ENCODE measurements at regions not wholly inside any gene's neighbourhood (a gene's known extent, or its start where the extent isn't known, plus 50 kb on each side); places are given as distances from the start of the nearest gene placed in this dataset.

DNA sequence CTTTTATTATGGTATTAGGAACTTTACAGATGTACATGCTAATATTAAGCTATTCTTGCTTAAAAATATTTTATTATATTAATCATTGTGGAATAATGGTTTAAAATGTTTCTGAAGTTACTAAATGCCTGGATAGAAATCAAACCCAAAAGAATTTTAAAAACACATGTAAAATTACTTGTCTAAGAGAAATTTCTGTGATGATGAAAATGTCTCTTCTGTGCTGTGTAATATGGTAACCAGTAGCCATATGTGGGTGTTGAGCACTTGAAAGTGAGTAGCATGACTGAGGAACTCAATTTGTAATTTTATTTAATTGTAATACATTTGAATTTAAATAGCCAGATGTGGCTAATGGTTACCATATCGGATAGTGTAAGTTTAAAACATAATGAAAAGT lies 66.7 kb upstream of the HSPB3 start:
- no peaks in the 10 kb centered on the region for H3K4me1 ChIP-seq (ENCODE audit: control insufficient read depth in 2 of 2, insufficient read depth in 2 of 2, low read length in 2 of 2)
- TF ChIP-seq EZH2 (IDR thresholded peaks at IDR 0.05; ENCODE audit: borderline replicate concordance, insufficient read depth, low read depth, low read length, poor library complexity, severe bottlenecking) = no peak
- intact Hi-C loops (cut with micrococcal nuclease) = no loop called here
- no peak overlapping the region for H3K27ac ChIP-seq (ENCODE audit: low read length in 2 of 2)
- H3K9ac ChIP-seq (ENCODE audit: low read length) = no peak overlapping the region
- WGBS (ENCODE audit: insufficient coverage) = no CpG with 5 or more reads among the region's 1 CpG
- no peaks in the 10 kb centered on the region for H3K4me1 Mint-ChIP-seq
- H3K36me3 ChIP-seq (replicated peaks in 1 of 2; ENCODE audit: control extremely low read depth in 1 of 2, control insufficient read depth in 1 of 2, extremely low read depth in 1 of 2, insufficient read depth in 2 of 2, low read length in 1 of 2) = no peaks in the 10 kb centered on the region
- H3K9me3 ChIP-seq (ENCODE audit: control extremely low read depth in 1 of 3, control insufficient read depth in 2 of 3, insufficient read depth in 1 of 3, low read length in 2 of 3) = no peaks in the 10 kb centered on the region
- ATAC-seq (ENCODE audit: low read depth) (no peak), DNase-seq (no peak)
- CTCF ChIA-PET = no interaction called here
- H3K4me3 Mint-ChIP-seq = no peak overlapping the region
- no peak overlapping the region for H3K4me3 ChIP-seq (ENCODE audit: control extremely low read depth in 1 of 5, extremely low read depth in 1 of 5, insufficient read depth in 1 of 5, low read depth in 2 of 5, low read length in 4 of 5)
- H3K79me2 ChIP-seq (ENCODE audit: control insufficient read depth, insufficient read depth, low read length) = no peaks in the 10 kb centered on the region
- no peaks in the 10 kb centered on the region for H3K9me3 Mint-ChIP-seq (ENCODE audit: insufficient read depth)
- no peak overlapping the region for H2AFZ ChIP-seq (ENCODE audit: insufficient read depth, low read depth, low read length, poor library complexity, severe bottlenecking)
- no peaks in the 10 kb centered on the region for H4K20me1 ChIP-seq (ENCODE audit: control insufficient read depth, insufficient read depth, low read length, poor library complexity, severe bottlenecking)
- no peak overlapping the region for H3K4me2 ChIP-seq (replicated peaks; ENCODE audit: low read depth, low read length, poor library complexity, severe bottlenecking)
- POLR2A ChIA-PET = no interaction called here
- no peak overlapping the region for H3K27ac Mint-ChIP-seq
- H3K27me3 Mint-ChIP-seq = peaks cover 8% of the 10 kb centered on the region
- no peaks in the 10 kb centered on the region for H3K27me3 ChIP-seq (replicated peaks in 1 of 4; ENCODE audit: control extremely low read depth in 1 of 4, control insufficient read depth in 3 of 4, insufficient read depth in 4 of 4, low read length in 3 of 4)

DNA sequence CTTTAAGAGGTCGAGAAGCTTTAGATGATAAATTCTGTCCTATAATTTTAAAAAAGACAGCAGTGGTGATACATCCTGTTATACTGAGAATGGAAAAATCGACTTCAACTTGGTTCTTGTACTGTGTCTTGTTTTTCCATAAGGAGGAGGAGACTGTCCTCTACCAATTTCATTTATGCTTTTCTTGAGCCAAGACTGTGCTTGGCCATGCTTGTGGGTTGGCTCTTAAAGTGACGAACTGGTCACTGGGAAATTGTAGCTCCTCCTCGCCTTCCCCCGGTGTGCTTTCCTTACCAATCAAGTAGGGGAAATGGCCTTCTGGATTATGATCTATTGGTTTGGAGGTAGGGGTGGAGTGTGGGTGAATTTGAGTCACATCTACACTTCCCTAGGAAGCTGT lies 67.1 kb upstream of the HSPB3 start:
- H3K27me3 ChIP-seq (replicated peaks in 1 of 4; ENCODE audit: control extremely low read depth in 1 of 4, control insufficient read depth in 3 of 4, insufficient read depth in 4 of 4, low read length in 3 of 4) = peaks cover 0 to 2% (median 0%) of the 10 kb centered on the region in 4 experiments
- H2AFZ ChIP-seq (ENCODE audit: insufficient read depth, low read depth, low read length, poor library complexity, severe bottlenecking) = no peak overlapping the region
- H4K20me1 ChIP-seq (ENCODE audit: control insufficient read depth, insufficient read depth, low read length, poor library complexity, severe bottlenecking) = no peaks in the 10 kb centered on the region
- ChIA-PET POLR2A (no interaction called here), CTCF (no interaction called here)
- H3K79me2 ChIP-seq (ENCODE audit: control insufficient read depth, insufficient read depth, low read length) = no peaks in the 10 kb centered on the region
- H3K4me2 ChIP-seq (replicated peaks; ENCODE audit: low read depth, low read length, poor library complexity, severe bottlenecking) = no peak overlapping the region
- no peak overlapping the region for H3K4me3 Mint-ChIP-seq
- no peak overlapping the region for H3K4me3 ChIP-seq (ENCODE audit: control extremely low read depth in 1 of 5, extremely low read depth in 1 of 5, insufficient read depth in 1 of 5, low read depth in 2 of 5, low read length in 4 of 5)
- DNase-seq = no peak
- intact Hi-C loops (cut with micrococcal nuclease) = no loop called here
- no peak overlapping the region for H3K9ac ChIP-seq (ENCODE audit: low read length)
- H3K9me3 ChIP-seq (ENCODE audit: control extremely low read depth in 1 of 3, control insufficient read depth in 2 of 3, insufficient read depth in 1 of 3, low read length in 2 of 3) = no peaks in the 10 kb centered on the region
- 100% methylated on average over 1 of the region's 5 CpGs for WGBS (ENCODE audit: insufficient coverage)
- ATAC-seq (ENCODE audit: low read depth) = no peak
- H3K4me1 Mint-ChIP-seq = no peaks in the 10 kb centered on the region
- peaks cover 5% of the 10 kb centered on the region for H3K27me3 Mint-ChIP-seq
- no peaks in the 10 kb centered on the region for H3K4me1 ChIP-seq (ENCODE audit: control insufficient read depth in 2 of 2, insufficient read depth in 2 of 2, low read length in 2 of 2)
- no peaks in the 10 kb centered on the region for H3K36me3 ChIP-seq (replicated peaks in 1 of 2; ENCODE audit: control extremely low read depth in 1 of 2, control insufficient read depth in 1 of 2, extremely low read depth in 1 of 2, insufficient read depth in 2 of 2, low read length in 1 of 2)
- no peak overlapping the region for H3K27ac Mint-ChIP-seq
- TF ChIP-seq, protein P1, sequence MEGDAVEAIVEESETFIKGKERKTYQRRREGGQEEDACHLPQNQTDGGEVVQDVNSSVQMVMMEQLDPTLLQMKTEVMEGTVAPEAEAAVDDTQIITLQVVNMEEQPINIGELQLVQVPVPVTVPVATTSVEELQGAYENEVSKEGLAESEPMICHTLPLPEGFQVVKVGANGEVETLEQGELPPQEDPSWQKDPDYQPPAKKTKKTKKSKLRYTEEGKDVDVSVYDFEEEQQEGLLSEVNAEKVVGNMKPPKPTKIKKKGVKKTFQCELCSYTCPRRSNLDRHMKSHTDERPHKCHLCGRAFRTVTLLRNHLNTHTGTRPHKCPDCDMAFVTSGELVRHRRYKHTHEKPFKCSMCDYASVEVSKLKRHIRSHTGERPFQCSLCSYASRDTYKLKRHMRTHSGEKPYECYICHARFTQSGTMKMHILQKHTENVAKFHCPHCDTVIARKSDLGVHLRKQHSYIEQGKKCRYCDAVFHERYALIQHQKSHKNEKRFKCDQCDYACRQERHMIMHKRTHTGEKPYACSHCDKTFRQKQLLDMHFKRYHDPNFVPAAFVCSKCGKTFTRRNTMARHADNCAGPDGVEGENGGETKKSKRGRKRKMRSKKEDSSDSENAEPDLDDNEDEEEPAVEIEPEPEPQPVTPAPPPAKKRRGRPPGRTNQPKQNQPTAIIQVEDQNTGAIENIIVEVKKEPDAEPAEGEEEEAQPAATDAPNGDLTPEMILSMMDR (IDR thresholded peaks at IDR 0.05) = no peak
- no peak for TF ChIP-seq EZH2 (IDR thresholded peaks at IDR 0.05; ENCODE audit: borderline replicate concordance, insufficient read depth, low read depth, low read length, poor library complexity, severe bottlenecking)
- H3K27ac ChIP-seq (ENCODE audit: low read length in 2 of 2) = no peak overlapping the region
- H3K9me3 Mint-ChIP-seq (ENCODE audit: insufficient read depth) = no peaks in the 10 kb centered on the region
